GM19025 (cell line): ENCODE measurements at regions not wholly inside any gene's neighbourhood (a gene's known extent, or its start where the extent isn't known, plus 50 kb on each side); places are given as distances from the start of the nearest gene placed in this dataset.

Experiments
- ATAC-seq: cut with Tn5 transposase; IDR thresholded peaks from one replicate; pipeline ENCODE4 v1.9.1; 2021; ENCODE audit warnings: mild to moderate bottlenecking, low read depth, moderate library complexity; ENCODE audit not compliant: unreplicated experiment

- no peak for ATAC-seq
These were observed 49.9 kb upstream of the HS6ST1 start for GRCh38 chr2:128368437-128369107.

DNA sequence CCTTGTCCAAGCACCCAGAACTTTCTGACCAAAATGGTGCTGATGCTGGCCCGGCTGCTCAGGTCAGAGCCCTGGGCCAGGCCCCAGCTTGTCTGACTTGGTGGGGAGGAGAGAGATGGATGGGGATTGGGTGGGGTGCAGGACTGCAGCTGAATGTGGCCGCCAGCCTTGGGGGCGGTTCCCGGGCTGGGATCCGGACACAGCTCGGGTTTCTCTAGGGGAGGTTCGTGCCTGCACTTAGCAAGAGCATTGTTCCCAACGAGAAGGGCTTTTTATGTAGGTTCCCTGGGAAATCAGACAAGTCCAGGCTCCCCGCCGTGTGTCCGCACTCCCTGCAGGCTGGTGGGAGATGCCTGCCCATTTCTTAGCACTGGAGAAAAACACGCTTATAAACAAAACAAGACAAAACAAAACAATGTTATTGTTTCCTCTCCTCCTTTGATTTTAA lies 50.5 kb upstream of the HS6ST1 start:
- no peak for ATAC-seq

GRCh38 chr2:128369602-128370467 lies 51.2 kb upstream of the HS6ST1 start:
- no peak for ATAC-seq

GRCh38 chr2:128370468-128371247 lies 52.0 kb upstream of the HS6ST1 start:
- ATAC-seq: no peak

DNA sequence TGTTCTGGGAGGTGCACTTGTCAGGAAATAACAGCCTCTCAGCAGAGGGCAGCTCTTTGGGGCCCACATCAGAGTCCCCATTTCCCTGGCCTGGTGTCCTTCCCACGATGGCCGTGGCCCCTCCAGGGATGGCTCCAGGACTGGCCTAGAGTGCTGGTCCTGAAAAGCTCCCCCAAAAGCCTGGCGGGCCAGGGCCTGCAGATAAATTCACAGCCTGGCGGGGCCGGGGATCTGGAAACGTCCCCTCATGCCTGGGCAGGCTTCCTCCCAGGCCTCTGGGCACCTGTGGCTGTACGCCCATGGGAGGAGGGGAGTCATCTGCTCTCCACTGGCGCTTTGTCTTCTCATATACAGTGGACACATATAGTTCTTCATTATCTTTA lies 52.6 kb upstream of the HS6ST1 start:
- no peak for ATAC-seq

DNA sequence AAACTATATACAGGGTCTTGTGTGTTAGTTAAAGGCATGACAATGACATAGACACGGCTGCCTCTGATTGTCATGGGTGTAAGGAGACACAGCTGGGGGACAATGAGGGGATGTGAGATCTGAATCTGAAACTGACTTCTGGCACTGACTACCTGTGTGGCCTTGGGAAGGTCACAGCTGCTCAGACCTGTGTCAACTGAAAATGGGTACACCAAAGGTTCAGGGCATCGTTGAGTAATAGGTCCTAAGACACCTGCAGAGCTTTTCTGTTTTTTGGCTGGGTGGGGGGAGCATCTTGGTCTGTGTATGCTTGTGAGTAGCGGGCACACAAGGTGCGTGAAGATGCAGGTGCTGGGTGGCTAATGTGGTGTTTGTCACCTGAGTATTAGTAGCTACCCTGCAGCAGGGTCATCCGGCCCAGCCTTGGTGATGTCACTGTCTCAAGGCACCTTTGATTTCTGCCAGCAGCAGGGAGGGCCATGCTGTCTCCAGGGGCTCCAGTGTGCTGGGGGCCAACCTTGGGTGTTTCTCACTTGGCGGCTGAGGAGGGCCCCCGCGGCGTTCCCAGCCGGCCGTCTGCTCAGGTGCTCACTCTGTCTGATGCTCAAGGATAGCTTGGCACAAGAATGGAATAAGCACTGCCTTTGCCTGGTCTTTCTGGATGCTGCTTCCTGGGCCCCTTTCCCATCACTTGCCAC lies 53.1 kb upstream of the HS6ST1 start:
- ATAC-seq: no peak

DNA sequence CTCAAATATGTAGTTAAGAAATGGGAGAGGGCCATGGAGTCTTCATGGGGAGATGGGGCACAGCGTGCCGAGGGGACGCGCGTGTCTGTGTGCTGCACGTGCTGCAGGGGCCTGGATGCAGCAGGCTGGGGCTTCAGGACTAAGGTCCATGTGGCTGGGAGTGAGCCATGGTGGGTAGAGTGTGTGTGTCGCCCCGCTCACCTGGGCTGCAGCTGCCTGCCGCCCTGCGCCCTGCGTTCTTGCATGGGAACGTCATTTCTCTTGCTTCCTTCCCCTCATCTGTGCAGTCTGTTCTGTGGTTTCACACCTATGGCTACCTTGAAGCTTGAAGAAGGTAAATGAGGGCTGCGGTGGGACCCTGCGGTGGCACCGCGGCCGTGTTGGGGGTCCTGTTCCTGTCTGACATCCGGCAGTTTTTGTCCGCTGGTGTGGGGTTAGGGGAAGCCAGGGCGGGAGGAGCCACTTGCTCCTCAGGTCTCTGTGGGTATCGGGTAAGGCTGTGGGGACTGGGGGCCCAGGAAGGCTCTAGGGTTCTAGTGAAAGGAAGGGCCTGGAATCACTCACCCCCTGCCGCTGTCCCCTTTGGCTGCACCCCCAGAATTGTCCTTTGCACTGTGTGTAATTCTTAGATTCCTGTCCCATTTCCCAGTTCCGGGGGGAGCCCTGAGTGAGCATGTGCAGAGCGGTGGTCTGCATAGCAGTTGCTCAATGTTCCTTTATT lies 54.1 kb upstream of the HS6ST1 start:
- no peak for ATAC-seq

DNA sequence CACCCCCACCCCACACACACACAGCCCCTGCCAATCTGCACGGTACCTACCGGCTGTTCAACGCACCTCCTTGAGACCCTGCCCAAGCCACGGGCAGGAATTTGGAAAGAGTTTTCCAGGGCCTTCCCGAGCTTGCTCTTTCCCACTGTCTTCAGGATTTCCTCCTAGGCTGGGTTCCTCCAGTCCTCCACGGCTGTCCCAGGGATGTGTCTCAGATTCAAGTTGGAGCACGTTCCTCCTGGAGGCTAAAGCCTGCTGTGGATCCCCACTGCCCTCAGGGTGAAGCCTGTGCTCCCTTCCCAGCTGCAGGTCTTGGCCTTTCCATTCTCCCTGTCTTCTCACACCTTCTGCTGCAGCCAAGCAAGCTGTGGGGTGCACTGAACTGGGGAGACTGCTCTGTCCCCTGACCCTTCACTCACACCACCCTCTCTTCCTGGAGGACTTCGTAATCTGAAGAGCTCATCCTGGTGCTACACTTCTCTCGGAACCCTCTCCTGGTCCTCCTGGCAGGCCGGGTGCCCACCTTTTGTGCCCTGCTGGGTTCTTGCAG lies 54.9 kb upstream of the HS6ST1 start:
- no peak for ATAC-seq

GRCh38 chr2:128374001-128374710 lies 55.5 kb upstream of the HS6ST1 start:
- no peak for ATAC-seq

DNA sequence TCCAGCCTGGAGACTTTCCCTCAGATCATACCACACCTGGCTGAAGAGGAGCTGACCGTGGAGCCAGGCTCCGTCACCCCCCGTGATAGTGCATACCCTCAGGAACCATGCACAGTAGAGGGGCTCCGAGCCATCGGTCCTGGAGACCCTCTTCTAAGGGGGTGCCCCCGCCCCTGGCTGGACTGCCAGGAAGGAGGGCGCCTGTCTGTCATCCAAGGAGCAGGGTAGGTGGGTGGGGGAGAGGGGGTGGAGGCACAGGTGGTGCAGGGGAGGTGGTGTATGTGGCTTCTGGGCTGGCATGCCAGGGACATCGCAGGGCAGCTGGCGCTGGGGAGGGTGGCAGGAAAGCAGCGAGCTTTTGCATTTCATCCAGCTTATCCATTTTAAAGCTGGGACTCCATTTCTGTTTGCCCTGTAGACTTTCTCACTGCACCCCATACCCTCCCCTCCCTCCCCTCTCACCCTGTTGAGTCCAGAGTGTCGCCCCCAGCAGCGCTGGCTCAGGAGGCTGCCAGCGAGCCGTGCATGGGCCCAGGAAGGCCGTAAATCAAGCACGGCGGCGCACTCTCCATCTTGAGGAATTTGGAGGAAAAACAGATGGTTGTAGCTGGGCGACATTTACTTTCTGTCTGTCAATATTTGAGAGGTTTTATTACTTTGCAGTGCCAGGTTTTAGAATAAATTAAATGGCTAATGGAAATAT lies 56.2 kb upstream of the HS6ST1 start:
- ATAC-seq: no peak

DNA sequence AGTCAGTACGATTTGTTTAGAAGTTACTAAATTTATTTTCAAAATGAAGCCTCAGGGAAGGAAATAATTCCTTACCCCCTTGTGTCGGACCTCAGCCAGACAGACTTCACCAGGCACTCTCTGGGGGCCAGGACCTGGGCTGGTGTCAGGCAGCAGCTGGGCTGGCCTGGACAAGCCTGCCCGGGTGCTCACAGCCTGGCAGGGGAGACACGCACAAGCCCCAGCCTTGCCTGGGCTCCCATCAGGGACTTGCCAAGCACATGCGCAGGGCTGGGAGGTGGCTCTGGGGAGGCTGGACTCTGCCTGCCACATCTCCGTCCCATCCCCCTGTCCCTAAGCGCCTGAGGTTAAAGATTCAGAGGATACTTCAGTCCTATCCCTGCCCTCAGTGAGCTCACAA lies 56.8 kb upstream of the HS6ST1 start:
- ATAC-seq: no peak

GRCh38 chr2:128376241-128377041 lies 57.8 kb upstream of the HS6ST1 start:
- no peak for ATAC-seq

GRCh38 chr2:128377071-128377910 lies 58.6 kb upstream of the HS6ST1 start:
- ATAC-seq: no peak

DNA sequence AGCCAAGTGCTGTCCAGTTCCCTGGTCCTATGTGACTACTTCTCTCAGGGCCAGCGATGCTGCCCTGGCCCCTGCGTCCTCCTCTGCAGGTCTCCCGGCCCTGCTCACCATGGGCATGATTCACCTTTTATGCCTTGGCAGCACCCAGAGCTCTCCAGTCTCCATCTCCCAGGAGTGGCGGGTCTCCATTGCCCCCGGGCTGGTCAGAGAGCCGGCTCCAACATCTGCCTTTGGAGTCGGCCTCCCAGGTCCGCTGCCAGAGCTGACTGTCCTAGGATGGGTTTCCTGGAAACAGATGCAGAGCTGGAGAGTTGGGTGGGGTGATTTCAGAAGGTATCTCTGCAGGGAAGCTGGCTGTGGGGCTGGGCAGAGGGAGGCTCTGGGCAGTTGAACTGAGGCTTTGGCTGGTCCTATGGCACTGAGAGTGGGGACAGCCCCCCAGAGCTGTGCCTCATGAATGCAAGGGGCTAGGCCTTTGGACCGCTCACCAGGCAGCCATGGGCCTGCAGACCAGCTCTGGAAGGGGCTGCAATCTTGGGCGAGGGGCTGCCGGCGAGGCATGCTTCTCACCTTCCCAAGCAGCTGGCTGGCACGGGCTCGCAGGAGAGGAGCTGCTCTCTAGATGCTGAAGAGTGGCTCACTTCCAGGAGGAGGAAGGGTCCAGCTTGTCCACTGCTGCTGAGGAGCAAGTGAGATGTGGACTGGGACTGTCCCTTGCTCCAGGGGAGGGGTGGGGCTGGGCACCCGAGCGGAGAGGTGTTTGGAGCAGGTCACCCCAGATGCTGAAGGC lies 59.8 kb upstream of the HS6ST1 start:
- ATAC-seq: no peak

DNA sequence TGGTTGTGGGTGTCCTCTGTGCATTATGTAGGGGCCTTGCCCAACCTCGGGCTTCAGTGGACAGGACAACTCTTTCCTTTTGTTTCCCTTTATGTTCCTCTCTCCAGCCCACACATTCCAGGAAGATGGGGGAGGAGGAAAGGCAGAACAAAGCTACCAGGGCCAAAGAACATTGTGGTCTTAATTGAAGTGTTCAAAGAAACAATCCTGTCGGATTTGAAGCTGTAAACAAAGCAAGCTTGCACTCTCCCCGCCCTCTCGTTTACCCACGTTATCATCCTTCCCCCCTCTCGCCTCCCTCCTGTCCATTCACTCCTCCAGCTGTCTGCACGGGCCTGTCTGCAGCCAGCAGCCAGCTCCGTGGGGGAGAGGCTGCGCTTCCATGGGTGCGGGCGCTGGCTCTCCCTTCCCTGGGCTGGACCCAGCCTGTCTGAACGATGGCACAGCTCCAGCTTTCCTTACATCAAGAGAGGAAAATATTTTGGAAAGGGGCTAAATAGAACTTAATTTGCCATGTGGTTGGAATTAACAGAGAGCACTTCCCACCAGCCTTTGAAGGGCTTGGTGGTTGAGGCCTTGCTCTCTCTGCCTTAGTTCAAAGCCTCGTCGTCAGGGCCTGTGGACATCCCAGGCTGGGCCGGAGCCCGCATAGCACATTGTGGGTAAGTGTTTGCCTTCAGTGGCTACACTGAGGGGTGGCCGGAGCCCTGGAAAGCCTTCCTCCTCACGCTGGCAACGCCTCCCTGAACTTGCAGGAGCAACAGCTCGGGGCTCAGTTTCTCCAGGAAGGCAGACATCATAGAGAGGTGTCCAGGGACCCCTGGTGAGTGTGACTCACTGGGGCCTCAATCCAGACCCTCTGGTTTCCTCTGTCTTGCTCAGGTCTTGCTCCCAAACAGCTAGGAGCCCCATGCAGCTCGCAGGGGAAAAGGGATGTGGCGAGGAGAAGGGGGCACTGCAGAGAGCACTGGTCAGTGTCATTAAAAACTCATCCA lies 60.6 kb upstream of the HS6ST1 start:
- no peak for ATAC-seq
